GM12872 (cell line): ENCODE measurements at regions not wholly inside any gene's neighbourhood (a gene's known extent, or its start where the extent isn't known, plus 50 kb on each side); places are given as distances from the start of the nearest gene placed in this dataset.

ENCODE experiments used
- CTCF ChIP-seq: IDR thresholded peaks from 3 replicates; pipeline ENCODE4 v1.5.1; 2011; ENCODE audit warnings: low read depth, mild to moderate bottlenecking, low read length, moderate library complexity; ENCODE audit not compliant: insufficient read depth

- no peak for TF ChIP-seq CTCF
Observed at GRCh38 chr9:28999806-29000205, 1426.5 kb upstream of the C9orf72 start.

GRCh38 chr9:29001006-29001405 lies 1427.7 kb upstream of the C9orf72 start:
- TF ChIP-seq CTCF, result no peak

GRCh38 chr9:29004988-29005387 lies 1431.7 kb upstream of the C9orf72 start:
- TF ChIP-seq CTCF, result no peak

GRCh38 chr9:29006628-29007027 lies 1433.3 kb upstream of the C9orf72 start:
- no peak for TF ChIP-seq CTCF

- TF ChIP-seq CTCF, result no peak
Observed at GRCh38 chr9:29012911-29013310, 1439.6 kb upstream of the C9orf72 start.

- TF ChIP-seq CTCF, result no peak
Observed at GRCh38 chr9:29021632-29022031, 1448.4 kb upstream of the C9orf72 start.

- no peak for TF ChIP-seq CTCF
Observed at GRCh38 chr9:29038332-29038731, 1465.1 kb upstream of the C9orf72 start.

GRCh38 chr9:29039258-29039657 lies 1466.0 kb upstream of the C9orf72 start:
- no peak for TF ChIP-seq CTCF
